ENCODE measurements at regions not wholly inside any gene's neighbourhood (a gene's known extent, or its start where the extent isn't known, plus 50 kb on each side); places are given as distances from the start of the nearest gene placed in this dataset.

- ATAC-seq (no peak), DNase-seq (ENCODE audit: low spot score) (no peak), FAIRE-seq (no peak)
- in situ Hi-C loops (cut with HindIII; ENCODE audit: extremely low pct_ligation_motif_present, low pct_unique_long_range_greater_than_20kb) (loop anchor here (25.0 kb wide), 1 partner anchor 99 kb away; no protein-coding TSS in a partner anchor), intact Hi-C loops (cut with micrococcal nuclease; ENCODE audit: unreplicated experiment) (no loop called here)
- ChIA-PET POLR2A (no interaction called here), CTCF (ENCODE audit: low intra/inter-chr PET ratio, low total read pairs) (no interaction called here)
- Histone ChIP-seq H3K4me2 (ENCODE audit: low read depth, low read length) (no peak overlapping the region), H3K4me3 (replicated peaks in 1 of 3; ENCODE audit: insufficient read depth in 1 of 3, low read depth in 2 of 3, low read length in 3 of 3) (no peak overlapping the region), H3K27ac (ENCODE audit: extremely low read length, insufficient read depth, low read length) (no peak overlapping the region), H3K4me1 (ENCODE audit: insufficient read depth, low read length) (peaks cover 1% of the 10 kb centered on the region; the same call in 1 of the 2 replicates), H3K27me3 (ENCODE audit: control insufficient read depth in 1 of 2, insufficient read depth in 2 of 2, low read length in 2 of 2) (peaks cover 23 to 55% of the 10 kb centered on the region in 2 experiments), H3K79me2 (ENCODE audit: insufficient read depth, low read length) (no peaks in the 10 kb centered on the region), H4K20me1 (ENCODE audit: insufficient read depth, low read length) (no peaks in the 10 kb centered on the region), H3K9ac (ENCODE audit: insufficient read depth, low read depth, low read length) (no peak overlapping the region), H3K9me3 (ENCODE audit: low read length) (no peaks in the 10 kb centered on the region), H2AFZ (ENCODE audit: low read length) (no peak overlapping the region), H3K36me3 (replicated peaks in 1 of 2; ENCODE audit: control insufficient read depth in 1 of 2, insufficient read depth in 2 of 2, low read length in 2 of 2) (no peaks in the 10 kb centered on the region)
- 12% methylated on average over 15 of the region's 15 CpGs for WGBS (ENCODE audit: low lambda C conversion rate)
- TF ChIP-seq TEAD3 (CRISPR knock-in tag; optimal IDR thresholded peaks at IDR 0.05; ENCODE audit: borderline replicate concordance) (no peak), GMEB1 (CRISPR knock-in tag; IDR thresholded peaks at IDR 0.05; ENCODE audit: borderline replicate concordance) (no peak), ZNF768 (CRISPR knock-in tag; IDR thresholded peaks at IDR 0.05) (peak; percentile 31; the same call in 1 of the 2 replicates), ZNF382 (CRISPR knock-in tag; IDR thresholded peaks at IDR 0.05; ENCODE audit: borderline replicate concordance) (no peak), NRL (CRISPR knock-in tag; IDR thresholded peaks at IDR 0.05; ENCODE audit: borderline replicate concordance) (0 out of 2 replicates have a peak, but pooled peaks have one; percentile 28), ZFP41 (CRISPR knock-in tag; IDR thresholded peaks at IDR 0.05; ENCODE audit: borderline replicate concordance) (no peak), ZNF782 (CRISPR knock-in tag; IDR thresholded peaks at IDR 0.05; ENCODE audit: borderline replicate concordance) (0 out of 2 replicates have a peak, but pooled peaks have one; percentile 51), MIER2 (CRISPR knock-in tag; IDR thresholded peaks at IDR 0.05) (no peak), ZNF263 (CRISPR knock-in tag; IDR thresholded peaks at IDR 0.05) (0 out of 2 replicates have a peak, but pooled peaks have one; percentile 16), ZNF276 (CRISPR knock-in tag; IDR thresholded peaks at IDR 0.05; ENCODE audit: low read depth) (0 out of 2 replicates have a peak, but pooled peaks have one; percentile 48), RAD21 (CRISPR knock-in tag; IDR thresholded peaks at IDR 0.05) (no peak), CREB1 (IDR thresholded peaks at IDR 0.05) (peak; percentile 73), CREB1 (CRISPR knock-in tag; IDR thresholded peaks at IDR 0.05) (no peak), ZBTB3 (CRISPR knock-in tag; IDR thresholded peaks at IDR 0.05; ENCODE audit: borderline replicate concordance, low read depth) (no peak), THAP9 (CRISPR knock-in tag; IDR thresholded peaks at IDR 0.05; ENCODE audit: borderline replicate concordance) (peak; percentile 58; the same call in 1 of the 2 replicates), DMAP1 (CRISPR knock-in tag; IDR thresholded peaks at IDR 0.05) (no peak), NFE2L1 (CRISPR knock-in tag; IDR thresholded peaks at IDR 0.05; ENCODE audit: borderline replicate concordance) (0 out of 2 replicates have a peak, but pooled peaks have one; percentile 35), EED (CRISPR knock-in tag; IDR thresholded peaks at IDR 0.05) (0 out of 2 replicates have a peak, but pooled peaks have one; percentile 67)
- BruUV-seq (replicated peaks): no TSS peak
Measured at GRCh38 chr16:11412965-11413887, 68.0 kb downstream of the RMI2 start.

Measured in HepG2 (cell line).